GM23338 (cell line): ENCODE measurements at regions not wholly inside any gene's neighbourhood (a gene's known extent, or its start where the extent isn't known, plus 50 kb on each side); places are given as distances from the start of the nearest gene placed in this dataset.

Source experiments
- ATAC-seq: fragments of 200-7000 bp; cut with Tn5 transposase; 3 replicates; pipeline ENCODE4 v1.9.1; 2020
- DNase-seq: peaks from one replicate; pipeline ENCODE4 v3.0.0-alpha.2; 2015; ENCODE audit warnings: low spot score
- H2AFZ ChIP-seq: fragments of 200-600 bp; sonication (generic); 2 replicates; pipeline ENCODE4 v1.8.0; 2016; ENCODE audit warnings: antibody characterized with exemption, mild to moderate bottlenecking, moderate library complexity
- H3F3A ChIP-seq: fragments of 200-600 bp; sonication (generic); replicated peaks from 2 replicates; pipeline ENCODE4 v1.8.0; 2017; ENCODE audit warnings: antibody characterized with exemption, mixed run types, low read depth
- H3K27ac ChIP-seq: fragments of 200-600 bp; sonication (generic); 2 replicates; pipeline ENCODE4 v1.6.1; 2016; ENCODE audit warnings: low read depth
- H3K27me3 ChIP-seq: fragments of 200-600 bp; sonication (generic); 2 replicates; pipeline ENCODE4 v1.8.0; 2016; ENCODE audit warnings: mild to moderate bottlenecking, mixed run types, moderate library complexity; ENCODE audit not compliant: insufficient read depth
- H3K36me3 ChIP-seq: fragments of 200-600 bp; sonication (generic); 2 replicates; pipeline ENCODE4 v1.8.0; 2016; ENCODE audit warnings: mild to moderate bottlenecking; ENCODE audit not compliant: insufficient read depth
- H3K4me1 ChIP-seq: fragments of 200-600 bp; sonication (generic); 2 replicates; pipeline ENCODE4 v1.8.0; 2016; ENCODE audit warnings: mild to moderate bottlenecking, moderate library complexity; ENCODE audit not compliant: insufficient read depth
- H3K4me2 ChIP-seq: fragments of 200-600 bp; sonication (generic); 2 replicates; pipeline ENCODE4 v1.7.1; 2017; ENCODE audit warnings: mixed run types
- H3K4me3 ChIP-seq: fragments of 200-600 bp; sonication (generic); 2 replicates; pipeline ENCODE4 v1.6.1; 2016; ENCODE audit warnings: mixed run types
- H3K79me2 ChIP-seq: fragments of 200-600 bp; sonication (generic); replicated peaks from 2 replicates; pipeline ENCODE4 v1.8.0; 2017; ENCODE audit warnings: mild to moderate bottlenecking; ENCODE audit not compliant: insufficient read depth
- H3K9me2 ChIP-seq: fragments of 200-600 bp; sonication (generic); 2 replicates; pipeline ENCODE4 v1.8.0; 2017; ENCODE audit not compliant: insufficient read depth
- H4K20me1 ChIP-seq: fragments of 200-600 bp; sonication (generic); replicated peaks from 2 replicates; pipeline ENCODE4 v1.8.0; 2017; ENCODE audit warnings: mild to moderate bottlenecking; ENCODE audit not compliant: insufficient read depth
- H3K27ac Mint-ChIP-seq: 2 replicates; pipeline ENCODE4 v1.8.0; 2020; ENCODE audit warnings: inconsistent platforms, mild to moderate bottlenecking, moderate library complexity, mixed read lengths
- H3K27me3 Mint-ChIP-seq: 3 replicates; pipeline ENCODE4 v1.8.0; 2022; ENCODE audit warnings: low read depth, mild to moderate bottlenecking, moderate library complexity, mixed read lengths, inconsistent platforms; ENCODE audit not compliant: insufficient read depth, poor library complexity
- H3K36me3 Mint-ChIP-seq: 3 replicates; pipeline ENCODE4 v1.8.0; 2021; ENCODE audit warnings: low read depth, mild to moderate bottlenecking, inconsistent platforms, moderate library complexity, mixed read lengths
- H3K4me1 Mint-ChIP-seq: 3 replicates; pipeline ENCODE4 v1.8.0; 2020; ENCODE audit warnings: mild to moderate bottlenecking, inconsistent platforms, mixed read lengths
- H3K4me3 Mint-ChIP-seq: 3 replicates; pipeline ENCODE4 v1.8.0; 2021; ENCODE audit warnings: moderate library complexity, mild to moderate bottlenecking, inconsistent platforms, mixed read lengths
- H3K9me3 Mint-ChIP-seq: 3 replicates; pipeline ENCODE4 v1.8.0; 2020; ENCODE audit warnings: moderate library complexity, mild to moderate bottlenecking, inconsistent platforms, mixed read lengths
- JUNB ChIP-seq: IDR thresholded peaks from one replicate; pipeline ENCODE4 v1.6.1; 2016; ENCODE audit warnings: antibody characterized with exemption; ENCODE audit not compliant: unreplicated experiment
- NANOG ChIP-seq: IDR thresholded peaks from 2 replicates; pipeline ENCODE4 v1.6.1; 2016; ENCODE audit warnings: antibody characterized with exemption, borderline replicate concordance
- POLR2AphosphoS5 ChIP-seq: IDR thresholded peaks from 2 replicates; pipeline ENCODE4 v1.6.1; 2016; ENCODE audit warnings: antibody characterized with exemption, low read depth
- REST ChIP-seq: IDR thresholded peaks from one replicate; pipeline ENCODE4 v1.6.1; 2018; ENCODE audit warnings: antibody characterized with exemption; ENCODE audit not compliant: unreplicated experiment
- ZNF462 ChIP-seq: fragments of 250-450 bp; sonication (Bioruptor Pico); IDR thresholded peaks from 2 replicates; pipeline ENCODE4 v1.5.0; 2020; ENCODE audit warnings: mild to moderate bottlenecking, moderate library complexity

- TF ChIP-seq ZNF462 (CRISPR knock-in tag), result no peak
- TF ChIP-seq JUNB, result no peak
- no peak for TF ChIP-seq NANOG
These were observed 370.2 kb upstream of the MAF start (continued) for GRCh38 chr16:79970551-79971236.

- DNase-seq (no peak), ATAC-seq (no peak)
- Histone ChIP-seq H3K9me2 (0 out of 2 replicates have a peak, but pooled peaks cover 10% of the 10 kb centered on the region), H3K79me2 (no peaks in the 10 kb centered on the region), H4K20me1 (no peaks in the 10 kb centered on the region), H3F3A (no peaks in the 10 kb centered on the region), H3K4me1 (no peaks in the 10 kb centered on the region), H3K4me3 (no peak overlapping the region), H3K36me3 (no peaks in the 10 kb centered on the region), H3K27ac (no peak overlapping the region), H3K27me3 (no peaks in the 10 kb centered on the region), H3K4me2 (no peak overlapping the region), H2AFZ (no peak overlapping the region)
- Mint-ChIP-seq H3K4me1 (peaks cover 2% of the 10 kb centered on the region; the same call in 1 of the 3 replicates), H3K4me3 (no peak overlapping the region), H3K36me3 (no peaks in the 10 kb centered on the region), H3K27ac (no peak overlapping the region), H3K9me3 (no peaks in the 10 kb centered on the region), H3K27me3 (no peaks in the 10 kb centered on the region)
- TF ChIP-seq ZNF462 (CRISPR knock-in tag) (no peak), POLR2AphosphoS5 (no peak), REST (no peak), JUNB (no peak)
These were observed 369.6 kb upstream of the MAF start for GRCh38 chr16:79970087-79970486.
